Psoas muscle (tissue), 7 donors: ENCODE measurements at regions not wholly inside any gene's neighbourhood (a gene's known extent, or its start where the extent isn't known, plus 50 kb on each side); places are given as distances from the start of the nearest gene placed in this dataset.

ENCODE experiments used
- ATAC-seq, 4 donors: fragments of 200-7000 bp; cut with Tn5 transposase; one replicate each; pipeline ENCODE4 v1.9.1; 2020; ENCODE audit warnings: moderate library complexity in 3 of 4, mild to moderate bottlenecking in 2 of 4
- DNase-seq, 2 donors: peaks; one replicate each; pipeline ENCODE4 v3.0.0-alpha.2; 2020
- H3K27ac ChIP-seq: fragments of 200-600 bp; one replicate; pipeline ENCODE4 v1.8.0; 2022
- H3K27me3 ChIP-seq, 3 donors: fragments of 200-600 bp in 1 of 3; one replicate each; pipeline versions ENCODE4 v1.6.1 to v1.8.0; 2013 to 2022; ENCODE audit warnings: low read length in 2 of 3, mild to moderate bottlenecking in 2 of 3, moderate library complexity in 1 of 3; ENCODE audit not compliant: insufficient read depth in 3 of 3
- H3K36me3 ChIP-seq, 2 donors: fragments of 200-600 bp in 1 of 2; one replicate each; pipeline versions ENCODE4 v1.6.1 to v1.8.0; 2013 to 2022; ENCODE audit warnings: low read depth in 1 of 2, mild to moderate bottlenecking in 1 of 2, moderate library complexity in 1 of 2; ENCODE audit not compliant: insufficient read depth in 1 of 2
- H3K4me1 ChIP-seq: fragments of 200-600 bp; one replicate; pipeline ENCODE4 v1.8.0; 2022
- H3K4me3 ChIP-seq: fragments of 200-600 bp; one replicate; pipeline ENCODE4 v1.8.0; 2022; ENCODE audit warnings: mild to moderate bottlenecking
- H3K9me3 ChIP-seq: fragments of 200-600 bp; one replicate; pipeline ENCODE4 v1.8.0; 2022
- CTCF ChIP-seq: fragments of 200-600 bp; IDR thresholded peaks from one replicate; pipeline ENCODE4 v1.8.0; 2022; ENCODE audit warnings: antibody characterized with exemption
- WGBS, 3 donors: extraction: QIAGEN DNeasy Blood & Tissue Kit; methylation state at CpG; one replicate each; pipeline versions ENCODE4 v1.1.6 to v1.1.7; 2013; 5-methylcytosine and 5-hydroxymethylcytosine counted together
- intact Hi-C, 2 donors: fragments of 100-400 bp; cut with DNase I; formaldehyde crosslinking; loops; one replicate each; pipeline versions ENCODE4 v1.11.0 to v1.14.2; 2022
- donor health status: healthy with polysubstance abuse.
- donor health status: DM: no; HTN: no; CAD: no; lungs with moderate emphysema.
- donor health status: Bipolar disorder and iron deficiency.
- donor health status: healthy.
- donor health status: DM: yes; HTN: yes; CAD: no.
- donor health status: DM: no; HTN: no; CAD: no.
- donor health status: DM: yes; HTN: yes; CAD: no.

- WGBS, 3 donors = 81 to 90% (median 89%) methylated on average over 6 of the region's 6 CpGs
- DNase-seq (no peak), ATAC-seq (no peak)
- Histone ChIP-seq H3K4me3 (no peak overlapping the region), H3K9me3 (no peaks in the 10 kb centered on the region), H3K27ac (no peak overlapping the region), H3K36me3 (no peaks in the 10 kb centered on the region), H3K4me1 (no peaks in the 10 kb centered on the region), H3K27me3 (peaks cover 0 to 6% (median 5%) of the 10 kb centered on the region in 3 donors)
- intact Hi-C loops = no loop called here
- TF ChIP-seq CTCF = no peak
Measured at GRCh38 chr13:109576331-109576813, 210.0 kb downstream of the IRS2 start.

GRCh38 chr13:109575821-109576220, 210.6 kb downstream of the IRS2 start:
- H3K27ac ChIP-seq = no peak overlapping the region
- H3K4me1 ChIP-seq = no peaks in the 10 kb centered on the region
- DNase-seq = no peak
- H3K4me3 ChIP-seq = no peak overlapping the region
- intact Hi-C loops = no loop called here
- peaks cover 0 to 5% (median 3%) of the 10 kb centered on the region in 3 donors for H3K27me3 ChIP-seq
- no peak for TF ChIP-seq CTCF
- H3K36me3 ChIP-seq = no peaks in the 10 kb centered on the region
- WGBS, 3 donors = 74 to 84% (median 74%) methylated on average over 3 of the region's 3 CpGs
- no peak for ATAC-seq
- no peaks in the 10 kb centered on the region for H3K9me3 ChIP-seq

GRCh38 chr13:109572389-109572788, 214.0 kb downstream of the IRS2 start:
- Histone ChIP-seq H3K9me3 (no peaks in the 10 kb centered on the region), H3K4me1 (no peaks in the 10 kb centered on the region), H3K36me3 (no peaks in the 10 kb centered on the region), H3K27ac (no peak overlapping the region), H3K27me3 (peaks cover 0 to 5% (median 0%) of the 10 kb centered on the region in 3 donors), H3K4me3 (no peak overlapping the region)
- TF ChIP-seq CTCF = no peak
- DNase-seq (no peak), ATAC-seq (no peak)
- intact Hi-C loops = no loop called here
- 80 to 84% (median 83%) methylated on average over 6 of the region's 6 CpGs for WGBS, 3 donors

GRCh38 chr13:109569958-109570711, 216.2 kb downstream of the IRS2 start:
- 88 to 90% (median 89%) methylated on average over 11 of the region's 11 CpGs for WGBS, 3 donors
- Histone ChIP-seq H3K27ac (no peak overlapping the region), H3K36me3 (no peaks in the 10 kb centered on the region), H3K9me3 (no peaks in the 10 kb centered on the region), H3K27me3 (peaks cover 0 to 5% (median 0%) of the 10 kb centered on the region in 3 donors), H3K4me1 (no peaks in the 10 kb centered on the region), H3K4me3 (no peak overlapping the region)
- ATAC-seq (no peak), DNase-seq (no peak)
- TF ChIP-seq CTCF = no peak
- intact Hi-C loops = no loop called here
